ENCODE measurements at regions not wholly inside any gene's neighbourhood (a gene's known extent, or its start where the extent isn't known, plus 50 kb on each side); places are given as distances from the start of the nearest gene placed in this dataset.

GRCh38 chr9:115587310-115587709, 469.4 kb upstream of the TNC start:
- DNase-seq: no peak

- DNase-seq: no peak
Measured at GRCh38 chr9:115590011-115590410, 472.1 kb upstream of the TNC start.

- DNase-seq: no peak
Measured at GRCh38 chr9:115591584-115591984, 473.6 kb upstream of the TNC start.

- DNase-seq: no peak
Measured at GRCh38 chr9:115593587-115594091, 475.7 kb upstream of the TNC start.

- DNase-seq: no peak
Measured at GRCh38 chr9:115594557-115594956, 476.6 kb upstream of the TNC start.

GRCh38 chr9:115596021-115596745, 478.2 kb upstream of the TNC start:
- DNase-seq: no peak

GRCh38 chr9:115596746-115597080, 478.8 kb upstream of the TNC start:
- no peak for DNase-seq

GRCh38 chr9:115597330-115597895, 479.5 kb upstream of the TNC start:
- no peak for DNase-seq

GRCh38 chr9:115598751-115599150, 480.8 kb upstream of the TNC start:
- DNase-seq: no peak

GRCh38 chr9:115599898-115600297, 481.9 kb upstream of the TNC start:
- no peak for DNase-seq

- DNase-seq: no peak
Measured at GRCh38 chr9:115601434-115601833, 483.5 kb upstream of the TNC start.

GRCh38 chr9:115604831-115605483, 487.0 kb upstream of the TNC start:
- no peak for DNase-seq

- no peak for DNase-seq
Measured at GRCh38 chr9:115606838-115607237, 488.9 kb upstream of the TNC start.

GRCh38 chr9:115614326-115614999, 496.5 kb upstream of the TNC start:
- no peak for DNase-seq

- no peak for DNase-seq
Measured at GRCh38 chr9:115615000-115615401, 497.0 kb upstream of the TNC start.

- no peak for DNase-seq
Measured at GRCh38 chr9:115615821-115616665, 498.1 kb upstream of the TNC start.

- DNase-seq: no peak
Measured at GRCh38 chr9:115616666-115617239, 498.8 kb upstream of the TNC start.

- DNase-seq: no peak
Measured at GRCh38 chr9:115625251-115625650, 507.3 kb upstream of the TNC start.

GRCh38 chr9:115625954-115626353, 508.0 kb upstream of the TNC start:
- no peak for DNase-seq

- DNase-seq: no peak
Measured at GRCh38 chr9:115627511-115627910, 509.6 kb upstream of the TNC start.

GRCh38 chr9:115628426-115628825, 510.5 kb upstream of the TNC start:
- DNase-seq: no peak

Data from NK-92 treated with Interleukin-12 subunit alpha and Interleukin-12 subunit beta, amount 100 ng/mL, for 24 hours (cell line).